ENCODE measurements at regions not wholly inside any gene's neighbourhood (a gene's known extent, or its start where the extent isn't known, plus 50 kb on each side); places are given as distances from the start of the nearest gene placed in this dataset.

GRCh38 chr3:14323401-14324223 is 78.8 kb upstream of the SLC6A6 start:
- Histone ChIP-seq H3K4me1 (ENCODE audit: insufficient read depth, low read length, severe bottlenecking) (peaks cover 11% of the 10 kb centered on the region), H3K9ac (ENCODE audit: low read length) (no peak overlapping the region), H3K27ac (ENCODE audit: low read depth, low read length, poor library complexity, severe bottlenecking) (no peak overlapping the region), H3K9me3 (ENCODE audit: low read length) (peaks cover 3% of the 10 kb centered on the region), H3K27me3 (ENCODE audit: insufficient read depth, low read length) (peaks cover 4% of the 10 kb centered on the region; the same call in 1 of the 2 replicates), H3F3A (ENCODE audit: insufficient read depth, low read length) (no peaks in the 10 kb centered on the region), H3K4me2 (ENCODE audit: low read length) (no peak overlapping the region), H4K20me1 (ENCODE audit: insufficient read depth, low read length) (no peaks in the 10 kb centered on the region), H3K79me2 (ENCODE audit: insufficient read depth, low read length) (no peaks in the 10 kb centered on the region), H3K9me2 (ENCODE audit: low read depth, low read length) (no peaks in the 10 kb centered on the region), H3K4me3 (ENCODE audit: low read depth, low read length, poor library complexity, severe bottlenecking) (no peak overlapping the region), H2AFZ (ENCODE audit: low read length) (no peak overlapping the region), H3K36me3 (ENCODE audit: insufficient read depth, low read length) (no peaks in the 10 kb centered on the region)
- TF ChIP-seq CTCF (IDR thresholded peaks at IDR 0.05; ENCODE audit: low read length) (no peak), EZH2 (IDR thresholded peaks at IDR 0.05; ENCODE audit: borderline replicate concordance, low read length) (no peak)

GRCh38 chr3:14324224-14324944 is 78.0 kb upstream of the SLC6A6 start:
- H3K4me2 ChIP-seq (ENCODE audit: low read length) = no peak overlapping the region
- no peaks in the 10 kb centered on the region for H3K9me2 ChIP-seq (ENCODE audit: low read depth, low read length)
- no peaks in the 10 kb centered on the region for H4K20me1 ChIP-seq (ENCODE audit: insufficient read depth, low read length)
- H3K27me3 ChIP-seq (ENCODE audit: insufficient read depth, low read length) = peaks cover 8% of the 10 kb centered on the region; the same call in 1 of the 2 replicates
- no peak overlapping the region for H3K4me3 ChIP-seq (ENCODE audit: low read depth, low read length, poor library complexity, severe bottlenecking)
- H3K9me3 ChIP-seq (ENCODE audit: low read length) = peaks cover 3% of the 10 kb centered on the region
- no peaks in the 10 kb centered on the region for H3K79me2 ChIP-seq (ENCODE audit: insufficient read depth, low read length)
- no peak overlapping the region for H2AFZ ChIP-seq (ENCODE audit: low read length)
- peaks cover 9% of the 10 kb centered on the region for H3K4me1 ChIP-seq (ENCODE audit: insufficient read depth, low read length, severe bottlenecking)
- H3K27ac ChIP-seq (ENCODE audit: low read depth, low read length, poor library complexity, severe bottlenecking) = no peak overlapping the region
- H3K9ac ChIP-seq (ENCODE audit: low read length) = no peak overlapping the region
- TF ChIP-seq CTCF (IDR thresholded peaks at IDR 0.05; ENCODE audit: low read length) = no peak
- no peak for TF ChIP-seq EZH2 (IDR thresholded peaks at IDR 0.05; ENCODE audit: borderline replicate concordance, low read length)
- H3F3A ChIP-seq (ENCODE audit: insufficient read depth, low read length) = no peaks in the 10 kb centered on the region
- H3K36me3 ChIP-seq (ENCODE audit: insufficient read depth, low read length) = no peaks in the 10 kb centered on the region

- Histone ChIP-seq H3K4me3 (ENCODE audit: low read depth, low read length, poor library complexity, severe bottlenecking) (no peak overlapping the region), H3K9ac (ENCODE audit: low read length) (no peak overlapping the region), H3K27me3 (ENCODE audit: insufficient read depth, low read length) (peaks cover 8% of the 10 kb centered on the region; the same call in 1 of the 2 replicates), H3K4me1 (ENCODE audit: insufficient read depth, low read length, severe bottlenecking) (peaks cover 5% of the 10 kb centered on the region), H2AFZ (ENCODE audit: low read length) (no peak overlapping the region), H4K20me1 (ENCODE audit: insufficient read depth, low read length) (no peaks in the 10 kb centered on the region), H3K4me2 (ENCODE audit: low read length) (no peak overlapping the region), H3K79me2 (ENCODE audit: insufficient read depth, low read length) (no peaks in the 10 kb centered on the region), H3K9me2 (ENCODE audit: low read depth, low read length) (no peaks in the 10 kb centered on the region), H3K36me3 (ENCODE audit: insufficient read depth, low read length) (no peaks in the 10 kb centered on the region), H3K27ac (ENCODE audit: low read depth, low read length, poor library complexity, severe bottlenecking) (no peak overlapping the region), H3K9me3 (ENCODE audit: low read length) (peaks cover 3% of the 10 kb centered on the region), H3F3A (ENCODE audit: insufficient read depth, low read length) (no peaks in the 10 kb centered on the region)
- TF ChIP-seq EZH2 (IDR thresholded peaks at IDR 0.05; ENCODE audit: borderline replicate concordance, low read length) (no peak), CTCF (IDR thresholded peaks at IDR 0.05; ENCODE audit: low read length) (no peak)
Measured at GRCh38 chr3:14328422-14328821, 74.0 kb upstream of the SLC6A6 start.
